Fibroblast of skin of back (primary cell): ENCODE measurements at regions not wholly inside any gene's neighbourhood (a gene's known extent, or its start where the extent isn't known, plus 50 kb on each side); places are given as distances from the start of the nearest gene placed in this dataset.
"Not testable (repeated sequence)": the region's sequence is repeated elsewhere in the genome, so short reads cannot be mapped to it uniquely, and the experiment has no call there.

ENCODE experiments used
- DNase-seq: peaks from one replicate; pipeline ENCODE4 v3.0.0-alpha.2; 2013

GRCh38 chr18:25470756-25471524, 119.0 kb upstream of the ZNF521 start:
- not testable (repeated sequence) for DNase-seq

- no peak for DNase-seq
Observed at GRCh38 chr18:25470062-25470461, 118.1 kb upstream of the ZNF521 start.

GRCh38 chr18:25469489-25469888, 117.5 kb upstream of the ZNF521 start:
- DNase-seq, result no peak

- peak; percentile 73 for DNase-seq
Observed at GRCh38 chr18:25467226-25467987, 115.4 kb upstream of the ZNF521 start.

GRCh38 chr18:25465152-25465732, 113.3 kb upstream of the ZNF521 start:
- no peak for DNase-seq

GRCh38 chr18:25464227-25464626, 112.3 kb upstream of the ZNF521 start:
- peak; percentile 82 for DNase-seq

- DNase-seq, result no peak
Observed at GRCh38 chr18:25463726-25464125, 111.8 kb upstream of the ZNF521 start.

- DNase-seq, result peak; percentile 45
Observed at GRCh38 chr18:25459814-25460213, 107.8 kb upstream of the ZNF521 start.

GRCh38 chr18:25457601-25458000, 105.6 kb upstream of the ZNF521 start:
- peak; percentile 21 for DNase-seq

GRCh38 chr18:25457126-25457525, 105.2 kb upstream of the ZNF521 start:
- DNase-seq, result no peak

GRCh38 chr18:25456334-25457010, 104.5 kb upstream of the ZNF521 start:
- no peak for DNase-seq

GRCh38 chr18:25455646-25456045, 103.7 kb upstream of the ZNF521 start:
- no peak for DNase-seq

GRCh38 chr18:25455159-25455558, 103.2 kb upstream of the ZNF521 start:
- no peak for DNase-seq

- DNase-seq, result no peak
Observed at GRCh38 chr18:25454730-25455129, 102.8 kb upstream of the ZNF521 start.

- no peak for DNase-seq
Observed at GRCh38 chr18:25454270-25454659, 102.3 kb upstream of the ZNF521 start.

- DNase-seq, result peak; percentile 39
Observed at GRCh38 chr18:25453556-25454269, 101.7 kb upstream of the ZNF521 start.

- no peak for DNase-seq
Observed at GRCh38 chr18:25451077-25451658, 99.2 kb upstream of the ZNF521 start.

- DNase-seq, result no peak
Observed at GRCh38 chr18:25449046-25449445, 97.1 kb upstream of the ZNF521 start.

GRCh38 chr18:25446972-25447371, 95.0 kb upstream of the ZNF521 start:
- DNase-seq, result no peak

GRCh38 chr18:25445430-25445829, 93.5 kb upstream of the ZNF521 start:
- DNase-seq, result no peak

- no peak for DNase-seq
Observed at GRCh38 chr18:25443776-25444175, 91.8 kb upstream of the ZNF521 start.
